H4 (cell line): ENCODE measurements at regions not wholly inside any gene's neighbourhood (a gene's known extent, or its start where the extent isn't known, plus 50 kb on each side); places are given as distances from the start of the nearest gene placed in this dataset.

Experiments used
- DNase-seq: peaks from one replicate; pipeline ENCODE4 v3.0.0-alpha.2; 2015; ENCODE audit warnings: low spot score

- no peak for DNase-seq
Observed at GRCh38 chr6:163721922-163722692, 307.6 kb downstream of the QKI start.

- DNase-seq = no peak
Observed at GRCh38 chr6:163721435-163721834, 306.9 kb downstream of the QKI start.

GRCh38 chr6:163720460-163721235 is 306.1 kb downstream of the QKI start:
- DNase-seq = no peak

- DNase-seq = no peak
Observed at GRCh38 chr6:163720005-163720404, 305.5 kb downstream of the QKI start.

GRCh38 chr6:163719028-163719742 is 304.7 kb downstream of the QKI start:
- DNase-seq = no peak

GRCh38 chr6:163718537-163718936 is 304.0 kb downstream of the QKI start:
- no peak for DNase-seq

GRCh38 chr6:163717106-163717764 is 302.7 kb downstream of the QKI start:
- no peak for DNase-seq

GRCh38 chr6:163716690-163717089 is 302.2 kb downstream of the QKI start:
- no peak for DNase-seq

- DNase-seq = no peak
Observed at GRCh38 chr6:163715846-163716245, 301.3 kb downstream of the QKI start.

- DNase-seq = no peak
Observed at GRCh38 chr6:163714179-163714578, 299.7 kb downstream of the QKI start.

GRCh38 chr6:163712981-163713380 is 298.5 kb downstream of the QKI start:
- no peak for DNase-seq

GRCh38 chr6:163712566-163712961 is 298.0 kb downstream of the QKI start:
- no peak for DNase-seq

GRCh38 chr6:163711615-163712565 is 297.4 kb downstream of the QKI start:
- no peak for DNase-seq

GRCh38 chr6:163710532-163711470 is 296.3 kb downstream of the QKI start:
- no peak for DNase-seq

- no peak for DNase-seq
Observed at GRCh38 chr6:163709693-163710092, 295.2 kb downstream of the QKI start.

- DNase-seq = no peak
Observed at GRCh38 chr6:163709255-163709654, 294.7 kb downstream of the QKI start.

- DNase-seq = no peak
Observed at GRCh38 chr6:163708466-163708865, 293.9 kb downstream of the QKI start.

GRCh38 chr6:163707387-163708355 is 293.2 kb downstream of the QKI start:
- DNase-seq = no peak
